Natural killer cell (primary cell): ENCODE measurements at regions not wholly inside any gene's neighbourhood (a gene's known extent, or its start where the extent isn't known, plus 50 kb on each side); places are given as distances from the start of the nearest gene placed in this dataset.

Experiments used
- ATAC-seq, 3 donors: fragments of 150-1000 bp in 2 of 3; fragments of 200-7000 bp in 1 of 3; cut with Tn5 transposase; 1 replicate in 1 of 3; 2 replicates in 2 of 3; pipeline ENCODE4 v1.10.0; 2021; ENCODE audit warnings: mild to moderate bottlenecking in 2 of 3, moderate library complexity in 2 of 3
- DNase-seq, 2 donors: peaks; one replicate each; pipeline versions ENCODE4 v3.0.0 to v3.0.0-alpha.2; 2013 to 2021; ENCODE audit warnings: mixed read lengths in 1 of 2
- H3K27ac ChIP-seq: one replicate; pipeline ENCODE4 v1.5.1; 2013; ENCODE audit warnings: mild to moderate bottlenecking, low read length
- H3K27me3 ChIP-seq: one replicate; pipeline ENCODE4 v1.6.1; 2013; ENCODE audit warnings: low read length; ENCODE audit not compliant: control insufficient read depth, insufficient read depth
- H3K36me3 ChIP-seq: one replicate; pipeline ENCODE4 v1.6.1; 2013; ENCODE audit warnings: low read length; ENCODE audit not compliant: control insufficient read depth, insufficient read depth
- H3K4me1 ChIP-seq: one replicate; pipeline ENCODE4 v1.6.1; 2013; ENCODE audit warnings: low read length; ENCODE audit not compliant: control insufficient read depth, insufficient read depth
- H3K4me3 ChIP-seq: one replicate; pipeline ENCODE4 v1.5.1; 2013; ENCODE audit warnings: low read length
- H3K9me3 ChIP-seq: one replicate; pipeline ENCODE4 v1.6.1; 2013; ENCODE audit warnings: low read length; ENCODE audit not compliant: control insufficient read depth, insufficient read depth
- H3K27ac Mint-ChIP-seq, 2 donors: one replicate each; pipeline ENCODE4 v1.8.0; 2022; ENCODE audit warnings: mild to moderate bottlenecking in 2 of 2, mixed read lengths in 2 of 2, moderate library complexity in 1 of 2
- H3K27me3 Mint-ChIP-seq, 2 donors: one replicate each; pipeline ENCODE4 v1.8.0; 2022; ENCODE audit warnings: low read depth in 2 of 2, mixed read lengths in 2 of 2
- H3K36me3 Mint-ChIP-seq: one replicate; pipeline ENCODE4 v1.8.0; 2022; ENCODE audit warnings: mixed read lengths
- H3K4me1 Mint-ChIP-seq, 2 donors: one replicate each; pipeline ENCODE4 v1.8.0; 2022; ENCODE audit warnings: mixed read lengths in 2 of 2
- H3K4me3 Mint-ChIP-seq: one replicate; pipeline ENCODE4 v1.8.0; 2022; ENCODE audit warnings: mild to moderate bottlenecking, moderate library complexity, mixed read lengths
- H3K9me3 Mint-ChIP-seq, 2 donors: one replicate each; pipeline ENCODE4 v1.8.0; 2022; ENCODE audit warnings: mixed read lengths in 2 of 2
- CTCF ChIP-seq: fragments of 200-600 bp; IDR thresholded peaks from one replicate; pipeline ENCODE4 v1.8.0; 2022; ENCODE audit warnings: antibody characterized with exemption
- WGBS: methylation state at CpG from one replicate; pipeline ENCODE4 v1.1.7; 2013; ENCODE audit warnings: missing lambda C conversion rate; ENCODE audit not compliant: insufficient coverage; 5-methylcytosine and 5-hydroxymethylcytosine counted together
- intact Hi-C: fragments of 100-400 bp; cut with micrococcal nuclease; formaldehyde crosslinking; loops from one replicate; pipeline ENCODE4 v1.14.2; 2022

GRCh38 chr1:187474336-187474735 is 645.6 kb downstream of the PLA2G4A start:
- no peak for ATAC-seq
- TF ChIP-seq CTCF = no peak
- DNase-seq = no peak
- H3K4me1 ChIP-seq = no peaks in the 10 kb centered on the region
- 82% methylated on average over 2 of the region's 2 CpGs for WGBS
- H3K27ac ChIP-seq = no peak overlapping the region
- peaks cover 10 to 16% of the 10 kb centered on the region in 2 donors for H3K9me3 Mint-ChIP-seq
- H3K36me3 Mint-ChIP-seq = peaks cover 13% of the 10 kb centered on the region
- H3K9me3 ChIP-seq = no peaks in the 10 kb centered on the region
- intact Hi-C loops = no loop called here
- H3K4me3 ChIP-seq = no peak overlapping the region
- H3K27ac Mint-ChIP-seq = no peak overlapping the region
- no peaks in the 10 kb centered on the region for H3K27me3 ChIP-seq
- H3K36me3 ChIP-seq = no peaks in the 10 kb centered on the region
- H3K27me3 Mint-ChIP-seq = no peaks in the 10 kb centered on the region
- H3K4me3 Mint-ChIP-seq = no peak overlapping the region
- H3K4me1 Mint-ChIP-seq = no peaks in the 10 kb centered on the region

GRCh38 chr1:187476671-187477070 is 647.9 kb downstream of the PLA2G4A start:
- Histone ChIP-seq H3K27me3 (no peaks in the 10 kb centered on the region), H3K9me3 (no peaks in the 10 kb centered on the region), H3K4me1 (no peaks in the 10 kb centered on the region), H3K36me3 (no peaks in the 10 kb centered on the region), H3K4me3 (no peak overlapping the region), H3K27ac (no peak overlapping the region)
- no peak overlapping the region for H3K4me3 Mint-ChIP-seq
- H3K36me3 Mint-ChIP-seq = peaks cover 6% of the 10 kb centered on the region
- DNase-seq = no peak
- WGBS = 100% methylated on average over 1 of the region's 3 CpGs
- intact Hi-C loops = no loop called here
- no peaks in the 10 kb centered on the region for H3K4me1 Mint-ChIP-seq
- H3K27me3 Mint-ChIP-seq = no peaks in the 10 kb centered on the region
- ATAC-seq = no peak
- TF ChIP-seq CTCF = no peak
- H3K27ac Mint-ChIP-seq = no peak overlapping the region
- H3K9me3 Mint-ChIP-seq = peaks cover 10 to 16% of the 10 kb centered on the region in 2 donors

GRCh38 chr1:187477103-187477502 is 648.4 kb downstream of the PLA2G4A start:
- ATAC-seq = no peak
- peaks cover 1% of the 10 kb centered on the region for H3K36me3 Mint-ChIP-seq
- no peaks in the 10 kb centered on the region for H3K27me3 Mint-ChIP-seq
- H3K27me3 ChIP-seq = no peaks in the 10 kb centered on the region
- no peak overlapping the region for H3K4me3 ChIP-seq
- TF ChIP-seq CTCF = no peak
- H3K9me3 ChIP-seq = no peaks in the 10 kb centered on the region
- H3K27ac ChIP-seq = no peak overlapping the region
- no peak overlapping the region for H3K27ac Mint-ChIP-seq
- intact Hi-C loops = no loop called here
- DNase-seq = no peak
- H3K4me3 Mint-ChIP-seq = no peak overlapping the region
- H3K9me3 Mint-ChIP-seq = peaks cover 10 to 14% of the 10 kb centered on the region in 2 donors
- 98% methylated on average over 2 of the region's 2 CpGs for WGBS
- H3K36me3 ChIP-seq = no peaks in the 10 kb centered on the region
- no peaks in the 10 kb centered on the region for H3K4me1 Mint-ChIP-seq
- no peaks in the 10 kb centered on the region for H3K4me1 ChIP-seq

GRCh38 chr1:187477535-187477934 is 648.8 kb downstream of the PLA2G4A start:
- Histone ChIP-seq H3K27ac (no peak overlapping the region), H3K4me1 (no peaks in the 10 kb centered on the region), H3K4me3 (no peak overlapping the region), H3K27me3 (no peaks in the 10 kb centered on the region), H3K9me3 (no peaks in the 10 kb centered on the region), H3K36me3 (no peaks in the 10 kb centered on the region)
- H3K4me3 Mint-ChIP-seq = no peak overlapping the region
- H3K4me1 Mint-ChIP-seq = no peaks in the 10 kb centered on the region
- H3K27me3 Mint-ChIP-seq = no peaks in the 10 kb centered on the region
- ATAC-seq = no peak
- intact Hi-C loops = no loop called here
- no peaks in the 10 kb centered on the region for H3K36me3 Mint-ChIP-seq
- H3K9me3 Mint-ChIP-seq = peaks cover 7 to 12% of the 10 kb centered on the region in 2 donors
- no peak for DNase-seq
- 46% methylated on average over 2 of the region's 4 CpGs for WGBS
- H3K27ac Mint-ChIP-seq = no peak overlapping the region
- no peak for TF ChIP-seq CTCF
